CD4-positive, alpha-beta T cell treated with Interleukin-2 at 100 ng/mL for 4 hours (primary cell): ENCODE measurements at regions not wholly inside any gene's neighbourhood (a gene's known extent, or its start where the extent isn't known, plus 50 kb on each side); places are given as distances from the start of the nearest gene placed in this dataset.

Experiments
- DNase-seq: peaks from one replicate; pipeline ENCODE4 v3.0.0-alpha.2; 2020; ENCODE audit warnings: low spot score

GRCh38 chr9:80926611-80927010, 762.7 kb downstream of the TLE1 start:
- DNase-seq: no peak

- DNase-seq: no peak
Observed at GRCh38 chr9:80922544-80922943, 766.8 kb downstream of the TLE1 start.

- DNase-seq: no peak
Observed at GRCh38 chr9:80906728-80907127, 782.6 kb downstream of the TLE1 start.

DNA sequence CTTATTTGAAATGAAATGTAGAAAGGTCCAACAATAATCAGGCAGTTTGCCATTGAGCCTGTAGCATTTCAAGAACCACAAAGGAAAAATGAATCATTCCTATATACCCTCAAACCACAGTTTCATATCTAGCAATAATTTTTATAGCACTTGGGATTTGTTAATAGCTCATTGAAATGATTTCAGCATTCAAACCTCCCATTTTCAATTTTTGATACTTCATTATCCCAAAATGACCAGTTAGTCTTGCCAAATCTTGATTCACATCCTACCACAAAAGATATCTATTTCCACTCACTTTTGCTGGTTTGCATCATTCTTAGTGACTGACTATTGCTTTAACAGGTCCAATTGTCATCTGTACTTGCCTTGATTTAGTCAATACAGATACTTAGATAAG, 790.1 kb downstream of the TLE1 start:
- no peak for DNase-seq

- DNase-seq: no peak
Observed at GRCh38 chr9:80893190-80893589, 796.2 kb downstream of the TLE1 start.

- no peak for DNase-seq
Observed at GRCh38 chr9:80892703-80893102, 796.6 kb downstream of the TLE1 start.

DNA sequence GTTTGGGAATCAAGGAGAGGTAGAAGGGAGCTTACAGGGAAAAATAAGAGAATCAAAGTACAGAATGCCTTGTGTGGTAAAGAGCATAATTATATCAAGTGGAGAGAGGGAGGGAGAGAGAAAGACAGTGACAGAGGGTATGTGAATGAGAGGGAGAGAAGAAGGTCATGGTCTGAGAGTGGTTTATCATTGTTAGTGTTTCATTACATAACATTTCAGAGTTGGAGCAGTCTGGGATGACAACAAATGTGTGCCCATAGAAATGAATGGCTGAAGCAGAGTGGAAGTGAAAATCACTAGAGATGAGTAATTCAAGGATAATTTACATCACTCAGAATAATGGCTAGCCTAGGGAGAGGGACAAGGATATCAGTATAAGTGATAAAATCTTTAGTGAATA, 799.2 kb downstream of the TLE1 start:
- DNase-seq: no peak

DNA sequence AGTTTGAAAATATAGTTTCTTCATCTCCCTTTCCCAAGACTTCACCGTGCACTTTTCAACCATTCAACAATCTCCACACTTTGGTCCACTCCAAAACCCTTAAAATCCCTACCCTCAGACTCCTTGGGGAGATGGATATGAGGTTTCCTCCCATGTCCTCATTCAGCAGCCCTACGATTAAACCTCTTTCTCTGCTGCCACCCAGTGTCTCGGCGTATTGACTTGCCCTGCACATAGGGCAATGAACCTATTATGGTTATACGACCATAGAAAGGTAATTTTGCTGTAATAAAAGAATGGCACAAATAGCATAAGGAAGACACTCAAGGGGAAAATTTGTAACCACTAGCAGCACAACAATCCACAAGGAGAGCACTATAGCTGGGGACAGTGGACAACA, 803.5 kb downstream of the TLE1 start:
- DNase-seq: no peak

- DNase-seq: no peak
Observed at GRCh38 chr9:80883826-80884579, 805.3 kb downstream of the TLE1 start.

DNA sequence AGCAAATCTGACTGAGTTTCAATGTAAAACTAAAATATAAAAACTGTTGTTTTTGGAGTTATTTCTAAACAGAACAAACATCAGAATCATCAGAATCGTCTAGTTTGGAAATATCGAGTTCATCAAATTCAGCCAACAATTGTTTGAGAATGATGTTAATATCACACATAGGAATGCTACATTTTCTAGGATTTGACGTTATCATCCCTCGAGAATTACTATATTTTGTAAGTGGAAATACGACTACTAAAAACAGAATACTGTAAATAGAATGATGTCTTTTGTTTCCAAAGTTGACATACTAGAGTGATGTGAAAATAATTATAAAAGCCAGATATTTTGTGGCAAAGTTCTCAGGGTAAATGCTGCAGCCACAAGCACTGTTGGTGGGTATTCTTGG, 805.9 kb downstream of the TLE1 start:
- no peak for DNase-seq

DNA sequence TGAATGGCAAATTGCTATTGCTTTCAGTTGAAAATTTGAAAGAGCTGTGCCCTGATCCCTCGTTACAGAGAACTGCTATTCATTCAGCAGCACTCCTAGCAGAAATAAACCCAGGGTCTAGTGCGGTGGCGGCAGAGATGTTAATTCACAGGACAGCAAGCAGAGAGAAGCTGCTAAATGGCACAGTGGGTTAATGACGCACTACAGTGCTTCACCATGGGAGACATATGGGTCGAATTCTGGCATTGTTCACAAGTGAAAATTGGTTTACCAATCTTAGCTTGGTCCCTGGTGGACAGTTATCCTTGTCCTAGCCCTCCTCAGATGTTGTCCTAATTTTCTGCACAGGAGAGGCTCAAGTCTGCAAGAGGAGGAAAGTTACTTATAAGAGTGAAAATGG, 807.4 kb downstream of the TLE1 start:
- no peak for DNase-seq

GRCh38 chr9:80881320-80881719, 808.0 kb downstream of the TLE1 start:
- no peak for DNase-seq

GRCh38 chr9:80878556-80878955, 810.8 kb downstream of the TLE1 start:
- no peak for DNase-seq

DNA sequence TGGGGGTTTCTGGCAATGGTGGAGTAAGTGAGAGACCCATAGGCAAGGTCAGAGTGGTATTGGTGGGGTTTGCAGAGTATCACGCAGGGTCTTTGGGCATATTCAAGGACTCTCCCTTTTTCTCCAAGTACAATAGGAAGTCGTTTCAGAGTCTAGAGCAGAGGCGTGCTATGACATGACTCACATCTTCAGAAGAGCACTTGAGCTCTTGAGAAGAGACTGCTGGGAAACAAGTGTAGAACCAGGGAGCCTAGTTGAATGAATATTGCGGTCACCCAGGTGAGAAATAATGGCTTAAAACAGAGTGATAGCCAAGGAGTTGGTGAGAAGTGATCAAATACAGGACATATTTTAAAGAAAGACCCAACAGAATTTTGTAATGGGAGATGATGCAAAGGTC, 813.4 kb downstream of the TLE1 start:
- DNase-seq: no peak

- DNase-seq: no peak
Observed at GRCh38 chr9:80874276-80874675, 815.1 kb downstream of the TLE1 start.

DNA sequence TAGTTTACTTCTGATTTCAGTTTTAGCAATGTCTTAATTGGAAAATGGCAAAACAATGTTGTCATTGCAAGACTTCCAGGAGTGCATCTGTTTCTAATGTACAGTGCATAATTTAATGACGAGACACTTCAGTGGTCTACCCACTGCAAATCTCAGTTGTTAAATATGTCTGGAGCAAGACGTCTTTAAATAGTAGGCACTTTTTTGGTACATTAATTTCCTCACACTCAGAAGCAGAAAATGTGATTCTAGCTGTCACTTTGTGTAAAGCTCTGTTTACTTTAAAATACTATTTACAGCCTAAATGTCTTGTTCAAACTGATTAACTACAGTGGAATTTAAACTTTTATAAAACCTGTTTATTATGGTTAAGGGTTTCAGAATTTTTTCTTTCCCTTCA, 815.5 kb downstream of the TLE1 start:
- no peak for DNase-seq

DNA sequence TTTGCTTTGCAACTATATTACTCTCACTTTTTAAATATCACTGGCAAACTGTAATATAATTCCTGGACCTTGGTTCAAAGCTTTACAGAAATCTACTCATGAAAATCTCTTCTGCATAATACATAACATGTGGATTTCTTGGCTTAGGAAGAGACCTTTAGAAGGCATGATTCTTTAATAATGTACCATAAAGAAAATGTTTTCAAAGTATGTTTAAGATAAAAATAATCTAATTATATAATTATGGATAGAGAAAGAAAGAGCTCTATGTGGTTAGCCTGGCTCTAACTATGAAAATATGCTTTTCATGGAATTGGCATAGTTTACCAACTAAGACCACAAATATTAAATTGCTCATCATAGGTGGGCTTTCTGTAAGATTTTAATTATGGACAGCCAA, 817.8 kb downstream of the TLE1 start:
- DNase-seq: no peak

DNA sequence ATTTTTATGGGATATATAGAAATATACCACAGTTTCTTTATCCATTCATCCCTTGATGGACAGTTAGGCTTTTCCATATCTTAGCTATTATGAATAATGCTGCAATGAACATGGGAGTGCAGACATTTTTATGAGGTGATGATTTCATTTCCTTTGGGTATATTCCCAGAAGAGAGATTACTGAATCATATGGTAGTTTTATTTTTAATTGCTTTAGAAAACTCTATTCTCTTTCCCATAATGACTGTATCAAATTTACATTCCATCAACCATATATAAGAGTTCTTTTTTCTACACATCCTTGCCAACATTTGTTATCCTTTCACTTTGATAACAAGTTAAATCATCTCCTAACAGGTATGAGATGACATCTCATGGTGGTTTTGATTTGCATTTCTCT, 821.6 kb downstream of the TLE1 start:
- DNase-seq: no peak

- no peak for DNase-seq
Observed at GRCh38 chr9:80866576-80867227, 822.6 kb downstream of the TLE1 start.

- no peak for DNase-seq
Observed at GRCh38 chr9:80866121-80866520, 823.2 kb downstream of the TLE1 start.

GRCh38 chr9:80843028-80843427, 846.3 kb downstream of the TLE1 start:
- no peak for DNase-seq

- DNase-seq: no peak
Observed at GRCh38 chr9:80842389-80842788, 847.0 kb downstream of the TLE1 start.

GRCh38 chr9:80841888-80842287, 847.5 kb downstream of the TLE1 start:
- no peak for DNase-seq
